ENCODE measurements at regions not wholly inside any gene's neighbourhood (a gene's known extent, or its start where the extent isn't known, plus 50 kb on each side); places are given as distances from the start of the nearest gene placed in this dataset.

GRCh38 chr12:20248646-20249045 is 119.7 kb upstream of the PDE3A start:
- TF ChIP-seq EZH2phosphoT487 (IDR thresholded peaks at IDR 0.05; ENCODE audit: low read length) (no peak), CTCF (IDR thresholded peaks at IDR 0.05; ENCODE audit: low read length) (no peak), EZH2 (optimal IDR thresholded peaks at IDR 0.05; ENCODE audit: low read depth, low read length) (no peak)
- H3K9me2 ChIP-seq (replicated peaks; ENCODE audit: insufficient read depth, low read length) = no peaks in the 10 kb centered on the region
- no peak overlapping the region for H3K4me2 ChIP-seq (ENCODE audit: low read depth, low read length)
- no peaks in the 10 kb centered on the region for H4K20me1 ChIP-seq (ENCODE audit: insufficient read depth, low read length)
- no peak overlapping the region for H3K9ac ChIP-seq (ENCODE audit: low read length)
- no peak overlapping the region for H3K27ac ChIP-seq (ENCODE audit: low read length)
- H3K4me1 ChIP-seq (ENCODE audit: low read length) = no peaks in the 10 kb centered on the region
- no peaks in the 10 kb centered on the region for H3K9me3 ChIP-seq (replicated peaks; ENCODE audit: insufficient read depth, low read length)
- no peaks in the 10 kb centered on the region for H3K79me2 ChIP-seq (ENCODE audit: low read length)
- DNase-seq = no peak
- H3K4me3 ChIP-seq (ENCODE audit: low read length) = no peak overlapping the region
- H2AFZ ChIP-seq (ENCODE audit: low read length) = no peak overlapping the region
- H3K36me3 ChIP-seq (replicated peaks; ENCODE audit: insufficient read depth, low read length) = no peaks in the 10 kb centered on the region
- H3F3A ChIP-seq (ENCODE audit: insufficient read depth, low read length) = no peaks in the 10 kb centered on the region
- no peaks in the 10 kb centered on the region for H3K27me3 ChIP-seq (replicated peaks; ENCODE audit: insufficient read depth, low read length)

GRCh38 chr12:20250761-20251160 is 117.6 kb upstream of the PDE3A start:
- Histone ChIP-seq H3K36me3 (replicated peaks; ENCODE audit: insufficient read depth, low read length) (no peaks in the 10 kb centered on the region), H2AFZ (ENCODE audit: low read length) (no peak overlapping the region), H3K27me3 (replicated peaks; ENCODE audit: insufficient read depth, low read length) (no peaks in the 10 kb centered on the region), H3K9me3 (replicated peaks; ENCODE audit: insufficient read depth, low read length) (no peaks in the 10 kb centered on the region), H3K79me2 (ENCODE audit: low read length) (no peaks in the 10 kb centered on the region), H3K9me2 (replicated peaks; ENCODE audit: insufficient read depth, low read length) (no peaks in the 10 kb centered on the region), H4K20me1 (ENCODE audit: insufficient read depth, low read length) (no peaks in the 10 kb centered on the region), H3K9ac (ENCODE audit: low read length) (no peak overlapping the region), H3K4me2 (ENCODE audit: low read depth, low read length) (no peak overlapping the region), H3K4me3 (ENCODE audit: low read length) (no peak overlapping the region), H3K4me1 (ENCODE audit: low read length) (no peaks in the 10 kb centered on the region), H3F3A (ENCODE audit: insufficient read depth, low read length) (no peaks in the 10 kb centered on the region), H3K27ac (ENCODE audit: low read length) (no peak overlapping the region)
- TF ChIP-seq EZH2phosphoT487 (IDR thresholded peaks at IDR 0.05; ENCODE audit: low read length) (no peak), EZH2 (optimal IDR thresholded peaks at IDR 0.05; ENCODE audit: low read depth, low read length) (no peak), CTCF (IDR thresholded peaks at IDR 0.05; ENCODE audit: low read length) (no peak)
- no peak for DNase-seq

- no peak overlapping the region for H3K27ac ChIP-seq (ENCODE audit: low read length)
- no peaks in the 10 kb centered on the region for H3K9me2 ChIP-seq (replicated peaks; ENCODE audit: insufficient read depth, low read length)
- H2AFZ ChIP-seq (ENCODE audit: low read length) = no peak overlapping the region
- H3K4me1 ChIP-seq (ENCODE audit: low read length) = no peaks in the 10 kb centered on the region
- no peaks in the 10 kb centered on the region for H3K36me3 ChIP-seq (replicated peaks; ENCODE audit: insufficient read depth, low read length)
- no peak for TF ChIP-seq EZH2 (optimal IDR thresholded peaks at IDR 0.05; ENCODE audit: low read depth, low read length)
- no peak for TF ChIP-seq EZH2phosphoT487 (IDR thresholded peaks at IDR 0.05; ENCODE audit: low read length)
- TF ChIP-seq CTCF (IDR thresholded peaks at IDR 0.05; ENCODE audit: low read length) = no peak
- no peaks in the 10 kb centered on the region for H3K27me3 ChIP-seq (replicated peaks; ENCODE audit: insufficient read depth, low read length)
- H3K79me2 ChIP-seq (ENCODE audit: low read length) = no peaks in the 10 kb centered on the region
- H3K9ac ChIP-seq (ENCODE audit: low read length) = no peak overlapping the region
- no peaks in the 10 kb centered on the region for H4K20me1 ChIP-seq (ENCODE audit: insufficient read depth, low read length)
- no peak for DNase-seq
- no peaks in the 10 kb centered on the region for H3F3A ChIP-seq (ENCODE audit: insufficient read depth, low read length)
- no peak overlapping the region for H3K4me2 ChIP-seq (ENCODE audit: low read depth, low read length)
- H3K4me3 ChIP-seq (ENCODE audit: low read length) = no peak overlapping the region
- H3K9me3 ChIP-seq (replicated peaks; ENCODE audit: insufficient read depth, low read length) = no peaks in the 10 kb centered on the region
These were observed 111.0 kb upstream of the PDE3A start for GRCh38 chr12:20257311-20257710.
